ENCODE measurements at regions not wholly inside any gene's neighbourhood (a gene's known extent, or its start where the extent isn't known, plus 50 kb on each side); places are given as distances from the start of the nearest gene placed in this dataset.
"Not testable (repeated sequence)": the region's sequence is repeated elsewhere in the genome, so short reads cannot be mapped to it uniquely, and the experiment has no call there.

GRCh38 chr22:16654882-16655281 is 62.3 kb upstream of the CCT8L2 start:
- no peak for DNase-seq (ENCODE audit: insufficient read length, low spot score)
- FAIRE-seq = no peak
- no peak for TF ChIP-seq CTCF (IDR thresholded peaks at IDR 0.05; ENCODE audit: insufficient read depth, missing control alignments)

GRCh38 chr22:16654336-16654735 is 61.7 kb upstream of the CCT8L2 start:
- not testable (repeated sequence) for FAIRE-seq; DNase-seq (ENCODE audit: insufficient read length, low spot score)

GRCh38 chr22:16653222-16653621 is 60.6 kb upstream of the CCT8L2 start:
- not testable (repeated sequence) for FAIRE-seq; DNase-seq (ENCODE audit: insufficient read length, low spot score)

GRCh38 chr22:16651217-16651616 is 58.6 kb upstream of the CCT8L2 start:
- FAIRE-seq = no peak
- DNase-seq (ENCODE audit: insufficient read length, low spot score) = no peak
- no peak for TF ChIP-seq CTCF (IDR thresholded peaks at IDR 0.05; ENCODE audit: insufficient read depth, missing control alignments)

Data from D721Med (cell line).